ENCODE measurements at regions not wholly inside any gene's neighbourhood (a gene's known extent, or its start where the extent isn't known, plus 50 kb on each side); places are given as distances from the start of the nearest gene placed in this dataset.

GRCh38 chr13:76823969-76824368 is 62.2 kb downstream of the KCTD12 start:
- no peak for TF ChIP-seq CTCF (IDR thresholded peaks at IDR 0.05)
- no peak for TF ChIP-seq POLR2A (IDR thresholded peaks at IDR 0.05)

Measured in body of pancreas (tissue), 4 donors.